ENCODE measurements at regions not wholly inside any gene's neighbourhood (a gene's known extent, or its start where the extent isn't known, plus 50 kb on each side); places are given as distances from the start of the nearest gene placed in this dataset.
"Not testable (repeated sequence)": the region's sequence is repeated elsewhere in the genome, so short reads cannot be mapped to it uniquely, and the experiment has no call there.

- no peak overlapping the region for H3K4me3 ChIP-seq (ENCODE audit: low read depth, low read length)
- no peak for DNase-seq (ENCODE audit: low read depth)
- TF ChIP-seq, protein P1, sequence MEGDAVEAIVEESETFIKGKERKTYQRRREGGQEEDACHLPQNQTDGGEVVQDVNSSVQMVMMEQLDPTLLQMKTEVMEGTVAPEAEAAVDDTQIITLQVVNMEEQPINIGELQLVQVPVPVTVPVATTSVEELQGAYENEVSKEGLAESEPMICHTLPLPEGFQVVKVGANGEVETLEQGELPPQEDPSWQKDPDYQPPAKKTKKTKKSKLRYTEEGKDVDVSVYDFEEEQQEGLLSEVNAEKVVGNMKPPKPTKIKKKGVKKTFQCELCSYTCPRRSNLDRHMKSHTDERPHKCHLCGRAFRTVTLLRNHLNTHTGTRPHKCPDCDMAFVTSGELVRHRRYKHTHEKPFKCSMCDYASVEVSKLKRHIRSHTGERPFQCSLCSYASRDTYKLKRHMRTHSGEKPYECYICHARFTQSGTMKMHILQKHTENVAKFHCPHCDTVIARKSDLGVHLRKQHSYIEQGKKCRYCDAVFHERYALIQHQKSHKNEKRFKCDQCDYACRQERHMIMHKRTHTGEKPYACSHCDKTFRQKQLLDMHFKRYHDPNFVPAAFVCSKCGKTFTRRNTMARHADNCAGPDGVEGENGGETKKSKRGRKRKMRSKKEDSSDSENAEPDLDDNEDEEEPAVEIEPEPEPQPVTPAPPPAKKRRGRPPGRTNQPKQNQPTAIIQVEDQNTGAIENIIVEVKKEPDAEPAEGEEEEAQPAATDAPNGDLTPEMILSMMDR (IDR thresholded peaks at IDR 0.05; ENCODE audit: low read depth, low read length, missing control alignments) = no peak
These were observed 278.7 kb upstream of the TYRP1 start for GRCh38 chr9:12414514-12414913.

- H3K4me3 ChIP-seq (ENCODE audit: low read depth, low read length) = no peak overlapping the region
- TF ChIP-seq, protein P1 (IDR thresholded peaks at IDR 0.05; ENCODE audit: low read depth, low read length, missing control alignments) = no peak
- DNase-seq (ENCODE audit: low read depth) = no peak
These were observed 277.8 kb upstream of the TYRP1 start for GRCh38 chr9:12415361-12415760.

DNA sequence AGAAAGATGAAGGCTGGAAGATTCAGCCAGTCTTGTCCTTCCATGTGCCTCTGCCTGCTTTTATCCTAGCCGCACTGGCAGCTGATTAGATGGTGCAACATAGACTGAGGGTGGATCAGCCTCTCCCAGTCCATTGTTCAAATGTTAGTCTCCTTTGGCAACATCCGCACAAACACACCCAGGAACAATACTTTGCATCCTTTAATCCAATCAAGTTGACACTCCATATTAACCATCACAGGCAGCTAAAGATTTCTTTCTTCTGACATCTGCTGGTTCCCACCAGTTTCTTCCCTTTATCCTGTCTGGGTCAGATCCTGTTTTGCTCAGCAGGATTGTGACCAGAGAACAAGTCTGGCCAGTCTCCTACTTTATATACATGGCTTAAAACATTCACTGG is 276.5 kb upstream of the TYRP1 start:
- no peak overlapping the region for H3K4me3 ChIP-seq (ENCODE audit: low read depth, low read length)
- no peak for DNase-seq (ENCODE audit: low read depth)
- TF ChIP-seq, protein P1 (IDR thresholded peaks at IDR 0.05; ENCODE audit: low read depth, low read length, missing control alignments) = no peak

DNA sequence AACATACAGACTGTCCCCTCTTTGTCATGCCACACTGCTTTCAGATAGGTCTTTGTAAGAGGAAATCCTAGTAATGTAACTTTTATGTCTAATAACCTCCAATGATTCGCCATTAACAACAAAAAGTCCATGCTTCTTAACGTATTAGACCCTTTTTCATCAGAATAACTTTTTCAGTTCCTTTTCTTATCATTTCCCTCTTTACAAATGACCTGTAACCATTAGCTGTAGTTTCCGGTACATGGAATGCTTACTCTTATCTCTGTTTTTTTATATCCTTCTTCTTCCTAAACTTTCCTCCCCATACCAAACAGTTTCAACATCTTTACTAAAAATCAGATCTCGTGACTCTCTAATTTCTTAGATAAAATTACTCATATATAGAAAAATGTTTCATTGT is 268.9 kb upstream of the TYRP1 start:
- H3K4me3 ChIP-seq (ENCODE audit: low read depth, low read length) = no peak overlapping the region

GRCh38 chr9:12425878-12426864 is 267.0 kb upstream of the TYRP1 start:
- no peak for DNase-seq (ENCODE audit: low read depth)
- TF ChIP-seq, protein P1 (IDR thresholded peaks at IDR 0.05; ENCODE audit: low read depth, low read length, missing control alignments) = no peak
- no peak overlapping the region for H3K4me3 ChIP-seq (ENCODE audit: low read depth, low read length)

More for the DNA sequence above, 268.9 kb upstream of the TYRP1 start:
- TF ChIP-seq, protein P1 (IDR thresholded peaks at IDR 0.05; ENCODE audit: low read depth, low read length, missing control alignments) = no peak
- DNase-seq (ENCODE audit: low read depth) = no peak

GRCh38 chr9:12439267-12439666 is 253.9 kb upstream of the TYRP1 start:
- TF ChIP-seq, protein P1 (IDR thresholded peaks at IDR 0.05; ENCODE audit: low read depth, low read length, missing control alignments) = no peak
- no peak for DNase-seq (ENCODE audit: low read depth)

GRCh38 chr9:12441080-12441479 is 252.1 kb upstream of the TYRP1 start:
- not testable (repeated sequence) for H3K4me3 ChIP-seq (ENCODE audit: low read depth, low read length); DNase-seq (ENCODE audit: low read depth)

More at GRCh38 chr9:12439267-12439666, 253.9 kb upstream of the TYRP1 start:
- H3K4me3 ChIP-seq (ENCODE audit: low read depth, low read length) = no peak overlapping the region
